KMS-11 (cell line): ENCODE measurements at regions not wholly inside any gene's neighbourhood (a gene's known extent, or its start where the extent isn't known, plus 50 kb on each side); places are given as distances from the start of the nearest gene placed in this dataset.

Experiments used
- H2AFZ ChIP-seq: fragments of 200-600 bp; sonication (generic); 2 replicates; pipeline ENCODE4 v1.6.1; 2016; ENCODE audit warnings: antibody characterized with exemption, mixed run types, low read depth
- H3K27ac ChIP-seq: fragments of 200-600 bp; sonication (generic); 2 replicates; pipeline ENCODE4 v1.6.1; 2016; ENCODE audit warnings: mild to moderate bottlenecking, mixed run types
- H3K27me3 ChIP-seq: fragments of 200-600 bp; sonication (generic); 2 replicates; pipeline ENCODE4 v1.6.1; 2017; ENCODE audit warnings: mild to moderate bottlenecking, low read depth, mixed run types, moderate library complexity; ENCODE audit not compliant: insufficient read depth
- H3K36me3 ChIP-seq: fragments of 200-600 bp; sonication (generic); 2 replicates; pipeline ENCODE4 v1.6.1; 2017; ENCODE audit warnings: mild to moderate bottlenecking, mixed run types; ENCODE audit not compliant: insufficient read depth
- H3K4me1 ChIP-seq: fragments of 200-600 bp; sonication (generic); 2 replicates; pipeline ENCODE4 v1.6.1; 2016; ENCODE audit warnings: mild to moderate bottlenecking, low read depth, mixed run types; ENCODE audit not compliant: poor library complexity, severe bottlenecking
- H3K4me2 ChIP-seq: fragments of 200-600 bp; sonication (generic); 2 replicates; pipeline ENCODE4 v1.7.0; 2016; ENCODE audit warnings: mild to moderate bottlenecking, mixed run types
- H3K4me3 ChIP-seq: fragments of 200-600 bp; sonication (generic); IDR thresholded peaks from 2 replicates; pipeline ENCODE4 v1.6.1; 2017; ENCODE audit warnings: low read depth, low read length, mixed read lengths; ENCODE audit not compliant: insufficient read depth
- H3K79me2 ChIP-seq: fragments of 200-600 bp; sonication (generic); 2 replicates; pipeline ENCODE4 v1.6.1; 2016; ENCODE audit warnings: low read depth, mixed run types; ENCODE audit not compliant: insufficient read depth
- H3K9ac ChIP-seq: fragments of 200-600 bp; sonication (generic); 2 replicates; pipeline ENCODE4 v1.6.1; 2016; ENCODE audit warnings: mild to moderate bottlenecking, mixed run types
- H4K20me1 ChIP-seq: fragments of 200-600 bp; sonication (generic); 2 replicates; pipeline ENCODE4 v1.6.1; 2016; ENCODE audit warnings: mild to moderate bottlenecking, mixed run types; ENCODE audit not compliant: insufficient read depth
- CTCF ChIP-seq: fragments of 200-600 bp; sonication (generic); conservative IDR thresholded peaks from 2 replicates; pipeline ENCODE4 v1.6.1; 2017; ENCODE audit warnings: low read depth, mild to moderate bottlenecking, antibody characterized with exemption, low read length, moderate library complexity, mixed read lengths

GRCh38 chr21:20646431-20647165, 351.6 kb upstream of the NCAM2 start:
- H3K27ac ChIP-seq, result no peak overlapping the region
- H3K4me1 ChIP-seq, result no peaks in the 10 kb centered on the region
- H3K4me3 ChIP-seq, result no peak overlapping the region
- no peak for TF ChIP-seq CTCF
- no peak overlapping the region for H2AFZ ChIP-seq
- no peaks in the 10 kb centered on the region for H3K79me2 ChIP-seq
- H3K9ac ChIP-seq, result no peak overlapping the region
- no peak overlapping the region for H3K4me2 ChIP-seq
- no peaks in the 10 kb centered on the region for H3K27me3 ChIP-seq
- no peaks in the 10 kb centered on the region for H4K20me1 ChIP-seq
- no peaks in the 10 kb centered on the region for H3K36me3 ChIP-seq

GRCh38 chr21:20647607-20648006, 350.6 kb upstream of the NCAM2 start:
- Histone ChIP-seq H3K27me3 (no peaks in the 10 kb centered on the region), H3K4me2 (no peak overlapping the region), H3K4me1 (no peaks in the 10 kb centered on the region), H3K27ac (no peak overlapping the region), H3K36me3 (no peaks in the 10 kb centered on the region), H3K79me2 (no peaks in the 10 kb centered on the region), H3K4me3 (no peak overlapping the region), H4K20me1 (no peaks in the 10 kb centered on the region), H2AFZ (no peak overlapping the region), H3K9ac (no peak overlapping the region)
- no peak for TF ChIP-seq CTCF

- Histone ChIP-seq H3K4me1 (no peaks in the 10 kb centered on the region), H3K36me3 (no peaks in the 10 kb centered on the region), H3K27me3 (no peaks in the 10 kb centered on the region), H3K9ac (no peak overlapping the region), H3K27ac (no peak overlapping the region), H2AFZ (no peak overlapping the region), H3K4me3 (no peak overlapping the region), H3K79me2 (no peaks in the 10 kb centered on the region), H3K4me2 (no peak overlapping the region), H4K20me1 (no peaks in the 10 kb centered on the region)
- no peak for TF ChIP-seq CTCF
Observed at GRCh38 chr21:20649231-20649630, 349.0 kb upstream of the NCAM2 start.

GRCh38 chr21:20652846-20653245, 345.4 kb upstream of the NCAM2 start:
- H3K36me3 ChIP-seq, result no peaks in the 10 kb centered on the region
- no peaks in the 10 kb centered on the region for H4K20me1 ChIP-seq
- H3K4me3 ChIP-seq, result no peak overlapping the region
- no peak overlapping the region for H3K4me2 ChIP-seq
- H3K4me1 ChIP-seq, result no peaks in the 10 kb centered on the region
- no peaks in the 10 kb centered on the region for H3K79me2 ChIP-seq
- H2AFZ ChIP-seq, result no peak overlapping the region
- H3K27ac ChIP-seq, result no peak overlapping the region
- H3K27me3 ChIP-seq, result no peaks in the 10 kb centered on the region
- H3K9ac ChIP-seq, result no peak overlapping the region
- no peak for TF ChIP-seq CTCF
